ENCODE measurements at regions not wholly inside any gene's neighbourhood (a gene's known extent, or its start where the extent isn't known, plus 50 kb on each side); places are given as distances from the start of the nearest gene placed in this dataset.

- TF ChIP-seq EGR1 (IDR thresholded peaks at IDR 0.05) (no peak), TEAD4 (IDR thresholded peaks at IDR 0.05) (no peak), ZBTB7A (IDR thresholded peaks at IDR 0.05; ENCODE audit: low read depth) (no peak), CEBPB (IDR thresholded peaks at IDR 0.05) (no peak), TCF12 (IDR thresholded peaks at IDR 0.05; ENCODE audit: low read depth) (no peak), FOXM1 (IDR thresholded peaks at IDR 0.05; ENCODE audit: borderline replicate concordance, low read depth) (no peak), TAF1 (IDR thresholded peaks at IDR 0.05; ENCODE audit: low read depth) (no peak), NFIC (IDR thresholded peaks at IDR 0.05) (no peak), RAD21 (IDR thresholded peaks at IDR 0.05; ENCODE audit: low read depth) (no peak), YY1 (IDR thresholded peaks at IDR 0.05; ENCODE audit: low read depth) (no peak), EP300 (IDR thresholded peaks at IDR 0.05; ENCODE audit: borderline replicate concordance) (no peak)
- TF ChIP-seq, protein P1, sequence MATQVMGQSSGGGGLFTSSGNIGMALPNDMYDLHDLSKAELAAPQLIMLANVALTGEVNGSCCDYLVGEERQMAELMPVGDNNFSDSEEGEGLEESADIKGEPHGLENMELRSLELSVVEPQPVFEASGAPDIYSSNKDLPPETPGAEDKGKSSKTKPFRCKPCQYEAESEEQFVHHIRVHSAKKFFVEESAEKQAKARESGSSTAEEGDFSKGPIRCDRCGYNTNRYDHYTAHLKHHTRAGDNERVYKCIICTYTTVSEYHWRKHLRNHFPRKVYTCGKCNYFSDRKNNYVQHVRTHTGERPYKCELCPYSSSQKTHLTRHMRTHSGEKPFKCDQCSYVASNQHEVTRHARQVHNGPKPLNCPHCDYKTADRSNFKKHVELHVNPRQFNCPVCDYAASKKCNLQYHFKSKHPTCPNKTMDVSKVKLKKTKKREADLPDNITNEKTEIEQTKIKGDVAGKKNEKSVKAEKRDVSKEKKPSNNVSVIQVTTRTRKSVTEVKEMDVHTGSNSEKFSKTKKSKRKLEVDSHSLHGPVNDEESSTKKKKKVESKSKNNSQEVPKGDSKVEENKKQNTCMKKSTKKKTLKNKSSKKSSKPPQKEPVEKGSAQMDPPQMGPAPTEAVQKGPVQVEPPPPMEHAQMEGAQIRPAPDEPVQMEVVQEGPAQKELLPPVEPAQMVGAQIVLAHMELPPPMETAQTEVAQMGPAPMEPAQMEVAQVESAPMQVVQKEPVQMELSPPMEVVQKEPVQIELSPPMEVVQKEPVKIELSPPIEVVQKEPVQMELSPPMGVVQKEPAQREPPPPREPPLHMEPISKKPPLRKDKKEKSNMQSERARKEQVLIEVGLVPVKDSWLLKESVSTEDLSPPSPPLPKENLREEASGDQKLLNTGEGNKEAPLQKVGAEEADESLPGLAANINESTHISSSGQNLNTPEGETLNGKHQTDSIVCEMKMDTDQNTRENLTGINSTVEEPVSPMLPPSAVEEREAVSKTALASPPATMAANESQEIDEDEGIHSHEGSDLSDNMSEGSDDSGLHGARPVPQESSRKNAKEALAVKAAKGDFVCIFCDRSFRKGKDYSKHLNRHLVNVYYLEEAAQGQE (IDR thresholded peaks at IDR 0.05; ENCODE audit: low read depth): no peak
- TF ChIP-seq, protein P2, sequence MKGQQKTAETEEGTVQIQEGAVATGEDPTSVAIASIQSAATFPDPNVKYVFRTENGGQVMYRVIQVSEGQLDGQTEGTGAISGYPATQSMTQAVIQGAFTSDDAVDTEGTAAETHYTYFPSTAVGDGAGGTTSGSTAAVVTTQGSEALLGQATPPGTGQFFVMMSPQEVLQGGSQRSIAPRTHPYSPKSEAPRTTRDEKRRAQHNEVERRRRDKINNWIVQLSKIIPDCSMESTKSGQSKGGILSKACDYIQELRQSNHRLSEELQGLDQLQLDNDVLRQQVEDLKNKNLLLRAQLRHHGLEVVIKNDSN (IDR thresholded peaks at IDR 0.05): no peak
- TF ChIP-seq, protein P3, sequence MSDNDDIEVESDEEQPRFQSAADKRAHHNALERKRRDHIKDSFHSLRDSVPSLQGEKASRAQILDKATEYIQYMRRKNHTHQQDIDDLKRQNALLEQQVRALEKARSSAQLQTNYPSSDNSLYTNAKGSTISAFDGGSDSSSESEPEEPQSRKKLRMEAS (IDR thresholded peaks at IDR 0.05): no peak
These were observed 605.7 kb downstream of the METTL15 start for GRCh38 chr11:28713850-28714249.

- TF ChIP-seq, protein P3 (IDR thresholded peaks at IDR 0.05): no peak
- no peak for TF ChIP-seq ZBTB7A (IDR thresholded peaks at IDR 0.05; ENCODE audit: low read depth)
- TF ChIP-seq TEAD4 (IDR thresholded peaks at IDR 0.05): no peak
- no peak for TF ChIP-seq TAF1 (IDR thresholded peaks at IDR 0.05; ENCODE audit: low read depth)
- TF ChIP-seq RAD21 (IDR thresholded peaks at IDR 0.05; ENCODE audit: low read depth): no peak
These were observed 599.9 kb downstream of the METTL15 start for GRCh38 chr11:28708075-28708474.

GRCh38 chr11:28704801-28705200 is 596.6 kb downstream of the METTL15 start:
- TF ChIP-seq TAF1 (IDR thresholded peaks at IDR 0.05; ENCODE audit: low read depth) (no peak), YY1 (IDR thresholded peaks at IDR 0.05; ENCODE audit: low read depth) (no peak), EP300 (IDR thresholded peaks at IDR 0.05; ENCODE audit: borderline replicate concordance) (no peak), NFIC (IDR thresholded peaks at IDR 0.05) (no peak)
- TF ChIP-seq, protein P3 (IDR thresholded peaks at IDR 0.05): no peak

DNA sequence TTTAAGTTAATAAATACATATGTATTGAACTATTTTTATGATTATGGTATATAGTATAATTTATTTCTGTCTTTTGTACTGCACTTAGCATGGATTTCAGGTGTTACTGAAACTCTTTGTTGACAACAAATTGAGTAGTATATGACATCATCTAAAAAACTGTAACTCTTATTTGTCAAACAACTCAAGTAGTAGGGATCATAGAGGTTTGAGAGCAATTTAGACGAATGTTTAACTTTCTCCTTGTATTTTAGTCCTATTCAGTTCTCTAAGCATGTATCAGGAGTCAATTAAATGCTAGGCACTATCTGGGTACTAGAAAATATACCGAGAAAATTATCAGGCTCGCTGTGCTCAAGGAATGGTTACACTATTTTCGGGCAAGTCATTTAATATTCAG is 595.2 kb downstream of the METTL15 start:
- TF ChIP-seq TEAD4 (IDR thresholded peaks at IDR 0.05) (no peak), EGR1 (IDR thresholded peaks at IDR 0.05) (no peak)

DNA sequence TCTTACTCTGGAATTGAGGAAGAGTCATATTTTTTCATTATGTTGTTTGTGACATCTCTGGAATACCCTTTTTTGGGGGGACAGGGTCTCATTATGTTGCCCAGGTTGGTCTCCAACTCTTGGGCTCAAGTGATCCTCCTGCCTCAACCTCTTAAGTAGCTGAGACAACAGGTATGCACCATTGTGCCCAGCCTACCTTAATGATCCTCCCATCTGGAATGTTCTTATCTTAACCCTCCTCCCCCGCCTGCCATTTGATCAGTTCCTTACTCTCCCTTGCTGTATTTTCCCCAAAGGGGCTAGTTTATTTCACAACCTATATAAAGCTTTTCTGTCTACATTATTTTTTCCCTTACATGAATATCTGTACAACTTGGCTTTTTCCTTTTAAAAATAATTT is 594.7 kb downstream of the METTL15 start:
- TF ChIP-seq YY1 (IDR thresholded peaks at IDR 0.05; ENCODE audit: low read depth) (no peak), EGR1 (IDR thresholded peaks at IDR 0.05) (no peak), TCF12 (IDR thresholded peaks at IDR 0.05; ENCODE audit: low read depth) (no peak), CREB1 (IDR thresholded peaks at IDR 0.05; ENCODE audit: low read depth) (no peak), CEBPB (IDR thresholded peaks at IDR 0.05) (no peak), FOXM1 (IDR thresholded peaks at IDR 0.05; ENCODE audit: borderline replicate concordance, low read depth) (no peak)
- TF ChIP-seq, protein P3 (IDR thresholded peaks at IDR 0.05): no peak

GRCh38 chr11:28702450-28702790 is 594.2 kb downstream of the METTL15 start:
- TF ChIP-seq ZBTB7A (IDR thresholded peaks at IDR 0.05; ENCODE audit: low read depth): no peak
- no peak for TF ChIP-seq TCF12 (IDR thresholded peaks at IDR 0.05; ENCODE audit: low read depth)
- TF ChIP-seq, protein P1 (IDR thresholded peaks at IDR 0.05; ENCODE audit: low read depth): no peak
- TF ChIP-seq, protein P3 (IDR thresholded peaks at IDR 0.05): no peak
- TF ChIP-seq CEBPB (IDR thresholded peaks at IDR 0.05): no peak
- TF ChIP-seq TEAD4 (IDR thresholded peaks at IDR 0.05): no peak
- no peak for TF ChIP-seq RAD21 (IDR thresholded peaks at IDR 0.05; ENCODE audit: low read depth)
- no peak for TF ChIP-seq NFIC (IDR thresholded peaks at IDR 0.05)
- TF ChIP-seq EP300 (IDR thresholded peaks at IDR 0.05; ENCODE audit: borderline replicate concordance): no peak
- TF ChIP-seq EGR1 (IDR thresholded peaks at IDR 0.05): no peak
- no peak for TF ChIP-seq TAF1 (IDR thresholded peaks at IDR 0.05; ENCODE audit: low read depth)

Measured in Ishikawa (cell line).